ENCODE measurements at regions not wholly inside any gene's neighbourhood (a gene's known extent, or its start where the extent isn't known, plus 50 kb on each side); places are given as distances from the start of the nearest gene placed in this dataset.

DNA sequence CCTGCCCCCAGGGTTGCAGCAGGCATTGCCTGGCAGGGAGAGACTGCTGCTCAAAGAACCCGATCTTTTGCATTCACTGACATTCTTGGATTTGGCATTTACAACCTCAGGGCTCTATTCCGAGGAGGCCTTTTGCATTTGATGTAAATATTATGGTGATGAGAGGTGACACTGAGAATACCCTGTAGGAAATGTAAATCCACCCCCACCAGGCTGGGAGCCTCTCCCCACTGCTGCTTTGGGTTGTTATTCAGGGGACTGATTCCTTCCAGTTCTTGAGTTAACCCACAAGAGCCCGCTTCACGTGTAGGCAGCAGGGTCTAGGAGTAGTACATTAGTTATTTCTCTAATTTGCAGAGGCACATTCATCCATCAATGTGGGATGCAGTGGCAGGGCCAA is 55.5 kb upstream of the ARAP3 start:
- TF ChIP-seq, protein P1, sequence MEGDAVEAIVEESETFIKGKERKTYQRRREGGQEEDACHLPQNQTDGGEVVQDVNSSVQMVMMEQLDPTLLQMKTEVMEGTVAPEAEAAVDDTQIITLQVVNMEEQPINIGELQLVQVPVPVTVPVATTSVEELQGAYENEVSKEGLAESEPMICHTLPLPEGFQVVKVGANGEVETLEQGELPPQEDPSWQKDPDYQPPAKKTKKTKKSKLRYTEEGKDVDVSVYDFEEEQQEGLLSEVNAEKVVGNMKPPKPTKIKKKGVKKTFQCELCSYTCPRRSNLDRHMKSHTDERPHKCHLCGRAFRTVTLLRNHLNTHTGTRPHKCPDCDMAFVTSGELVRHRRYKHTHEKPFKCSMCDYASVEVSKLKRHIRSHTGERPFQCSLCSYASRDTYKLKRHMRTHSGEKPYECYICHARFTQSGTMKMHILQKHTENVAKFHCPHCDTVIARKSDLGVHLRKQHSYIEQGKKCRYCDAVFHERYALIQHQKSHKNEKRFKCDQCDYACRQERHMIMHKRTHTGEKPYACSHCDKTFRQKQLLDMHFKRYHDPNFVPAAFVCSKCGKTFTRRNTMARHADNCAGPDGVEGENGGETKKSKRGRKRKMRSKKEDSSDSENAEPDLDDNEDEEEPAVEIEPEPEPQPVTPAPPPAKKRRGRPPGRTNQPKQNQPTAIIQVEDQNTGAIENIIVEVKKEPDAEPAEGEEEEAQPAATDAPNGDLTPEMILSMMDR (IDR thresholded peaks at IDR 0.05) = no peak
- TF ChIP-seq EZH2 (IDR thresholded peaks at IDR 0.05; ENCODE audit: borderline replicate concordance, insufficient read depth, low read depth, low read length, poor library complexity, severe bottlenecking) = no peak

Data from B cell (primary cell).